PC-3 (cell line): ENCODE measurements at regions not wholly inside any gene's neighbourhood (a gene's known extent, or its start where the extent isn't known, plus 50 kb on each side); places are given as distances from the start of the nearest gene placed in this dataset.

ENCODE experiments used
- ATAC-seq: fragments of 200-7000 bp; cut with Tn5 transposase; 2 replicates; pipeline ENCODE4 v1.9.1; 2020; ENCODE audit warnings: mild to moderate bottlenecking, moderate library complexity
- BruUV-seq: library from RNA; stranded (reverse); fragments of 400-500 nt; replicated peaks from 2 replicates; lab custom pipeline; 2021; lab: Mats Ljungman, UMichigan
- CTCF ChIA-PET: fragments of 300-600 bp; sonication (Branson Sonifier 250); formaldehyde crosslinking; loops from one replicate; lab custom pipeline; 2022; ENCODE audit warnings: antibody characterized with exemption; lab: Charles Lee
- POLR2A ChIA-PET: fragments of 300-600 bp; sonication (Branson Sonifier 250); formaldehyde crosslinking; loops from one replicate; lab custom pipeline; 2022; ENCODE audit warnings: antibody characterized with exemption; ENCODE audit not compliant: unreplicated experiment; lab: Charles Lee
- DNase-seq: peaks from one replicate; pipeline ENCODE4 v3.0.0-alpha.2; 2015
- H2AFZ ChIP-seq: fragments of 300-600 bp; sonication (generic); 2 replicates; pipeline ENCODE4 v1.6.0; 2016; ENCODE audit warnings: antibody characterized with exemption, low read length
- H3F3A ChIP-seq: fragments of 300-600 bp; sonication (generic); one replicate; pipeline ENCODE4 v1.6.0; 2017; ENCODE audit warnings: antibody characterized with exemption, low read length, control low read depth, mild to moderate bottlenecking; ENCODE audit not compliant: unreplicated experiment
- H3K27ac ChIP-seq: fragments of 300-600 bp; sonication (generic); 2 replicates; pipeline ENCODE4 v1.5.1; 2016; ENCODE audit warnings: mild to moderate bottlenecking, low read length
- H3K27me3 ChIP-seq: fragments of 300-600 bp; sonication (generic); 2 replicates; pipeline ENCODE4 v1.6.1; 2016; ENCODE audit warnings: low read length, mixed read lengths
- H3K36me3 ChIP-seq: fragments of 300-600 bp; sonication (generic); 2 replicates; pipeline ENCODE4 v1.6.1; 2016; ENCODE audit warnings: low read depth, mixed run types, low read length, mixed read lengths
- H3K4me1 ChIP-seq: fragments of 300-600 bp; sonication (generic); 2 replicates; pipeline ENCODE4 v1.5.1; 2016; ENCODE audit warnings: low read length; ENCODE audit not compliant: insufficient read depth
- H3K4me2 ChIP-seq: fragments of 300-600 bp; sonication (generic); 2 replicates; pipeline ENCODE4 v1.6.0; 2016; ENCODE audit warnings: low read length
- H3K4me3 ChIP-seq: fragments of 300-600 bp; sonication (generic); 2 replicates; pipeline ENCODE4 v1.5.1; 2016; ENCODE audit warnings: mild to moderate bottlenecking, low read length, mixed read lengths
- H3K79me2 ChIP-seq: fragments of 300-600 bp; sonication (generic); 2 replicates; pipeline ENCODE4 v1.6.1; 2017; ENCODE audit warnings: low read length, mixed read lengths
- H3K9ac ChIP-seq: fragments of 300-600 bp; sonication (generic); 2 replicates; pipeline ENCODE4 v1.6.0; 2016; ENCODE audit warnings: mild to moderate bottlenecking, low read length
- H3K9me2 ChIP-seq: fragments of 300-600 bp; sonication (generic); replicated peaks from 2 replicates; pipeline ENCODE4 v1.6.1; 2016; ENCODE audit warnings: mixed run types, low read length, mixed read lengths
- H3K9me3 ChIP-seq: fragments of 300-600 bp; sonication (generic); 2 replicates; pipeline ENCODE4 v1.6.1; 2016; ENCODE audit warnings: low read length, mixed read lengths
- H4K20me1 ChIP-seq: fragments of 300-600 bp; sonication (generic); 2 replicates; pipeline ENCODE4 v1.6.1; 2016; ENCODE audit warnings: low read length, mixed read lengths
- CTCF ChIP-seq: fragments of 300-600 bp; sonication (generic); conservative IDR thresholded peaks from 2 replicates; pipeline ENCODE4 v1.5.1; 2017; ENCODE audit warnings: antibody characterized with exemption, low read depth, mild to moderate bottlenecking, low read length
- EZH2 ChIP-seq: fragments of 300-600 bp; sonication (generic); IDR thresholded peaks from one replicate; pipeline ENCODE4 v1.6.1; 2017; ENCODE audit warnings: antibody characterized with exemption, mild to moderate bottlenecking, low read length; ENCODE audit not compliant: unreplicated experiment
- EZH2phosphoT487 ChIP-seq: fragments of 300-600 bp; sonication (generic); IDR thresholded peaks from 2 replicates; pipeline ENCODE4 v1.6.1; 2018; ENCODE audit warnings: mild to moderate bottlenecking, antibody characterized with exemption, low read length, borderline replicate concordance
- intact Hi-C: fragments of 100-400 bp; cut with micrococcal nuclease; formaldehyde crosslinking; loops from 2 replicates; pipeline ENCODE4 v1.9.0; 2023

- no TSS peak for BruUV-seq
- ATAC-seq (no peak), DNase-seq (no peak)
- CTCF ChIA-PET = no interaction called here
- no peak overlapping the region for H3K27ac ChIP-seq
- H3K36me3 ChIP-seq = no peaks in the 10 kb centered on the region
- H3K9me2 ChIP-seq = no peaks in the 10 kb centered on the region
- no peaks in the 10 kb centered on the region for H4K20me1 ChIP-seq
- H3K9me3 ChIP-seq = no peaks in the 10 kb centered on the region
- H3K79me2 ChIP-seq = no peaks in the 10 kb centered on the region
- no peak overlapping the region for H3K9ac ChIP-seq
- intact Hi-C loops = no loop called here
- no peak for TF ChIP-seq EZH2
- TF ChIP-seq EZH2phosphoT487 = no peak
- no peak for TF ChIP-seq CTCF
- POLR2A ChIA-PET = no interaction called here
- H3F3A ChIP-seq = no peaks in the 10 kb centered on the region
- H2AFZ ChIP-seq = no peak overlapping the region
- H3K4me3 ChIP-seq = no peak overlapping the region
- no peak overlapping the region for H3K4me2 ChIP-seq
- H3K4me1 ChIP-seq = no peaks in the 10 kb centered on the region
- no peaks in the 10 kb centered on the region for H3K27me3 ChIP-seq
Measured at GRCh38 chr2:207296265-207296948, 130.7 kb upstream of the KLF7 start.

GRCh38 chr2:207300817-207301216 lies 135.1 kb upstream of the KLF7 start:
- Histone ChIP-seq H3K36me3 (no peaks in the 10 kb centered on the region), H4K20me1 (no peaks in the 10 kb centered on the region), H3F3A (no peaks in the 10 kb centered on the region), H3K79me2 (no peaks in the 10 kb centered on the region), H3K4me3 (no peak overlapping the region), H3K9me2 (no peaks in the 10 kb centered on the region), H2AFZ (no peak overlapping the region), H3K27ac (no peak overlapping the region), H3K9ac (no peak overlapping the region), H3K4me2 (no peak overlapping the region), H3K4me1 (no peaks in the 10 kb centered on the region), H3K9me3 (no peaks in the 10 kb centered on the region), H3K27me3 (no peaks in the 10 kb centered on the region)
- DNase-seq (no peak), ATAC-seq (no peak)
- intact Hi-C loops = no loop called here
- ChIA-PET POLR2A (no interaction called here), CTCF (no interaction called here)
- TF ChIP-seq CTCF (no peak), EZH2phosphoT487 (no peak), EZH2 (no peak)
- BruUV-seq = no TSS peak

- Histone ChIP-seq H3K4me2 (no peak overlapping the region), H4K20me1 (no peaks in the 10 kb centered on the region), H3K9ac (no peak overlapping the region), H3K27me3 (no peaks in the 10 kb centered on the region), H3K27ac (no peak overlapping the region), H3K9me3 (no peaks in the 10 kb centered on the region), H3K79me2 (no peaks in the 10 kb centered on the region), H3K4me3 (no peak overlapping the region), H3K4me1 (no peaks in the 10 kb centered on the region), H3K36me3 (no peaks in the 10 kb centered on the region), H3F3A (no peaks in the 10 kb centered on the region), H2AFZ (no peak overlapping the region), H3K9me2 (no peaks in the 10 kb centered on the region)
- TF ChIP-seq EZH2phosphoT487 (no peak), EZH2 (no peak), CTCF (no peak)
- no peak for ATAC-seq
- CTCF ChIA-PET = no interaction called here
- intact Hi-C loops = no loop called here
- DNase-seq = no peak
- no TSS peak for BruUV-seq
- POLR2A ChIA-PET = no interaction called here
Measured at GRCh38 chr2:207304761-207305160, 139.0 kb upstream of the KLF7 start.
